ENCODE measurements at regions not wholly inside any gene's neighbourhood (a gene's known extent, or its start where the extent isn't known, plus 50 kb on each side); places are given as distances from the start of the nearest gene placed in this dataset.
"Not testable (repeated sequence)": the region's sequence is repeated elsewhere in the genome, so short reads cannot be mapped to it uniquely, and the experiment has no call there.

DNA sequence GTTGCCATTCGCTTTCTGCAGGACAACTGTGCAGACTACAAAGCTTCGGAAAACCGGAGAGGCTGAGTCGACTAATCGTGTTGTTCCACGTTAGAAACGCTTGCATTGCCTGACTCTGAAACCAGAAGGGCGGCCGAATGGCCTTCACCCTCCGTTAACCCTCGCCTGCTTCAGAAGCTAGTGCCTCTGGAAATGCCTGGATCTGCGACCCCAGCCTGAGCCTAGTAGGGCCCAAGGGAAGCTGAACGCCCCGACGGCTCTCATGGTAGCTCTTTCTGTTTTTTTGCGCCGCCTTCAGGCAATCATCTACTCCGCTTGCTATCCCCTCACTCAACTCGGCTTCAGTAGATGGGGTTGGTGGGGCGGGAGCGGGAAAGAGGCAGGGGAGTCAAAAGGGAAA, 117.3 kb downstream of the PPIAL4A start:
- DNase-seq, result not testable (repeated sequence)

DNA sequence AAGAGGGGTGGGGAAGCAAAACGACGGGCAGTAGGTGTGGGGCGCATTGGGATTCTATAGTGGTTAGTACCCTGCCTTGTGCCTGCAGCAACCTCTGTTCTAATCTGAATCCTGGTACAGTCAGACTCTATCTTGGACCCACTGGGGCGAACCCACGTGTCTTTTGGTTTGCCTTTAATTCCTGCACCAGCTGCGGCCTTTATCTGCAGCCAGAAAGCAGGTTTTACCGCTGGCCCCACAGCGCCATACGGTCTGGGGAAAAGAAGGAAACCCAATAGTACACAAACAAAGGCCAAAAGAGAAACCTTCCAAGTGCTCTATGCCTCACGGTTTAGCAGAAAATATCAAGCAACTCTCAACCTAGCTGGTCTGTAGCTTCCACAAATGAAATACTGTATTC, 118.2 kb downstream of the PPIAL4A start:
- DNase-seq, result not testable (repeated sequence)

DNA sequence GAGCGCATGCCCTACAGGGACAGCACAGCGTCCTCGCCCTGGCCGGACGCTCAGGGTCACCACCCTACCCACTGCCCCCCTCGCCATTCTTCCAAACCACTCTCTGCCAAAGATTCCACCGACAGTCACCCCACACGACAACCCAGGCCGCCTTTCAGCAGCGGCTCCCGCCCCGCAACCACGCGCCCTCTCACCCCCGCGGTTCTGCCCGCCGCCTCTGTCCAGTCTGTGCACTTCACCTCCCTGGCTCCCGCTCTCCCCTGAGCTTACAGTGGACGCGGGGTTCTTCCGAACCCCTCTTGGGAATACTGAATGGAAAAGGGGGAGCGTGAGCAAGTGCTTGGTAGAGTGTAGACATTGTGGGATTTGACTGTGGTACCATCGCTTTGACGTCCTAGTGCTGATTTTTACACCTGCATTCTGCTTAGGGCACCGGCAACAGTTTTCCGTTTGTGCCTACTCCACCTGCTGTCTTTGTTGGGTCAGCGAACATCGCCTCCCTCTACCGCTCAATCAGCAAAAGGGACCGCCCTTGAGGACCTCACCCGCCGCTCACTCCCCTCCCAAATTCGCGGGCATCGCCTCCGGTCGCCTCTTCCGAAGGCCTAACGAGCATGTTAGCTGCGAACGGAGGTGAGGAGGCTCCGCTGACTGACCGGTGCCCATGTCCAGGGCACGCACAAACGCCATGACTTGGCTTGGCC, 119.1 kb downstream of the PPIAL4A start:
- DNase-seq, result not testable (repeated sequence)

DNA sequence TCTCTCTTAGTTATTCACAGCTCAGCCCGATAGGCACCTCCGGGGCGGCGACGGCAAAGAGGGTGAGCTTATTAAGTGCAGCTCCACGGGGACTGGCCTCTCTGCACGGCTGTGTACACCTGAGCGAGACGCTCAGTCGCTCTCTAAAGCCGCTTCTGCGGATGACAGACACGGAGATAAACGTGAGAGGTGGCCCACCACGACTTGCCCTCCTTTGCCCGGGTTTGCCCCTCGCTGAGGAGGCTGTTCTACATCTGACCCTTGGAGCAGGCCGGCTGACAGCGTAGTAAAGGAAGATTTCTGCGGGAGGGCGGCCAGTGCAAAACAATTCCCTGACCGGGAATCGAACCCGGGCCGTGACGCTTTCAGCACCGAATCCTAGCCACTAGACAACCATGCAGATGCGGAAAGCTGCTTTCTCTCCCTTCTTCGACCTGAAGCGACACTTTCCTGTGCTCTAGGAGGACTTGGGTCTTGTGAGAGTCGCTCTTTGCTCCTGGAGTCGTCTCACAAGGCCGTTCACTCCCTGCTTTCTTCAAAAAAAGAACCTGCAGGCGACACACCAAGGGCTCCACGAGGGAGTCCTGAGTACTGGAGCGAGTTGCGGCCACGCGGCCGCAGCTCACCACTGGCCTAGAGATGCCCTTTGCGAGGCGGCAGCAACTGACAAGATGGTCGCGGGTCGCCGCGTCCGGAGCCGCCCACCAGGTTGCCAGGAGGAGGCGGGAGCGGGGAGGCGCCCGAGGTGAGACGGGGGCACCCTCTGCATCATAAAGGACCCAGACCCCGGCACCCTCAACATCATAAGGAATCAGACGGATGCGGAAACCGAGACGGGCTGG, 119.9 kb downstream of the PPIAL4A start:
- DNase-seq, result not testable (repeated sequence)

DNA sequence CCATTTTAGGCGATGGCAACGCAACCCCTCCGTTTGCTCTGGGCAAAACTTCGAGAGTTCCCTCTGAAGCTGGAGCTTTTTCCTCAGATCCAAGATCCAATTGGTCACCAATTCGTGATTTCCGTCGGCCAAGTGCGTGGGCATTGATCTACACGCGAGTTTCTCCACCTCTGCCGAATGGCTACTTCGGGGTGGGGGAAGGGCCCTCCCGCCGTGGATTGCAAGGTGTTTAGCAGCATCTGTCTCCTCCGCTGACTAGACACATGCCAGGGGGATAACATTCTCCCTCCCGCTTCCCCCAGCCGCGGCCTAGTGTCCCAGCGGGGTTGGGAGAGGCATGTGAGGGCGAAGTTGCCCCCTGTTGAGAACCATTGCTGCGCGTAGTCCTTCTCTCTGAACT, 120.6 kb downstream of the PPIAL4A start:
- DNase-seq, result not testable (repeated sequence)

DNA sequence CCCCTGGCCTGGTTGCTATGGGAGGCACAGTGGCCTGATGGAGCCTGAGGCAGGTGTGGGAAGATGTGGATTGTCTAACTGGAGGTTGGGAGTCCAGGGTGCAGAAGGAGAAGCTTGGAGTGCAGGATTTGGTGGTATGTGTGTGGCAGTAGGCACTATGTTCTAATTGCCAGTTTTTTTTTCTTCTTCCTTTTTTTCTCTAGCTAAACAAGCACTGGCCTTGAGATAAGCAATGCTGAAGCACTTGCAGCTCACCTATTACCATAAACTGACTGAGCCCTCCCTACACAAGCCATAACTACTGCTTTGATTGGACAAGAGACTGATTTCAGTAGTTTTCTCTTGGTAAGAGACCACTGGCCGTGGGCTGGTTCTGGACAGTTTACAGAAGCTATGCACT, 123.6 kb downstream of the PPIAL4A start:
- DNase-seq, result not testable (repeated sequence)

DNA sequence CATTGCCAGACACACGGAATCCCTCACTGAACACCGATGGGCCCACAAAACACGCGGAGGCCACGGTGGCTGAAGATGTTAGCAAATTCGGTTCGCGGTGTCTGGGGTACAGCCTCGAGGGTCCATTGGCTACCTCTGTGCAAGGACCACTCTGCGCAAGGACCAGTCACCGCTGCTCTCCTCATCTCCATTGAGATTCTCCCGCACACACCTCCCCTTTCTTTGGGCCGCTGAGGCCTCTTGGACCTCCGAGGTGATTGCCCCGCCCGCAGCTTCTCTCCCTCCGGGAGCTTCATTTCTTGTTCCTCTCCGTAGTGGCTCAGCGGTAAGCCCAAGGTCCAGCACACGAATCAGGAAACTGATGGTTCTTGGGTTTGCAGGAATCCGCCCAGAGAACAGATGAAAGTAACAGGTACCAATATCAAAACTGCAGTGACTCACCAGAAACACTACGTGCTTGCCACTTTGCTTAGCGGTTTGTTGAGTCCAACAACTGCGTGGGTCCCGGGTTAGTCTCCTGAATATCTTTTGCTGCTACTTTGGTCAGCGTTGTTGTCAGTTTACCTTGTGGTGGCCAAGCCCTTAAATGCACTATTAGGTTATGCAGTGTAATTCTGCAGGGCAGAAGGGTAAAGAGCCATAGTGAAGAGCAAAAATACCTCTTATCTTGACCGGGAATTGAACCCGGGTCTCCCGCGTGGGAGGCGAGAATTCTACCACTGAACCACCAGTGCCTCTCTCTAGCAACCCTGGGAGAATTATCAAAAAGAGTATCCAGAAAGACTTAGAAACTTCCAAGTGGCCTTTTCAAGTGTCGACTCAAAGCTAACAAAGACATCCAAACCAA, 126.8 kb downstream of the PPIAL4A start:
- DNase-seq, result not testable (repeated sequence)

DNA sequence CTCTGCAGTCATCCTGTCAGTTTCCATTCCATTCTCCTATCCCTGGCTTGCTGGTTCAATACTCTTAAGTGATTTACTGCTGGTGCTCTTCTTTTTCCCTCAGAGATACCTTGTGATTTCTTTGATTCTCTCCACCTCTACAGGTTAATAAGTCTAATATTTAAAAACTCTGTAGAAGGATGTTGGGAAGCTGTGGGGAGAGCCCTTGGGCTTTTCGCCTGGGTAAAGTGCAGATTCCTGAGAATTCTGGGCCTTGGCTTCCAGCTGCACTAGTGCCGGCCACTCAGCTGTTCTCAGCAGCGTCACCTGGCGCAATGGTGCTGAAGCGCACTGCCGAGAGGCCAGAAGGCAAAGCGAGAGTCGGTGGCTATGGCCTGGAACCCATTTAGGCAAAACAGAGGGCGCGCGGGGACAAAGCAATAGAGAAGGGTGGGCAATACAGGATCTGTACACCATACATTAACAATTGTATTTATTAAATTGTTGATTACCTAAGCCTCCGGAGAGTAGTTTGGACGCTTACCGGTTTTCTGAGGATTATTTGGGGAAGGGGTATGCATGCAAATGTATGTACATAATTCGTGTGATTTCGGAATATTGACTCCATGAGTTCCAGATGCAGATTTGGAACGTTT, 130.3 kb downstream of the PPIAL4A start:
- not testable (repeated sequence) for DNase-seq

DNA sequence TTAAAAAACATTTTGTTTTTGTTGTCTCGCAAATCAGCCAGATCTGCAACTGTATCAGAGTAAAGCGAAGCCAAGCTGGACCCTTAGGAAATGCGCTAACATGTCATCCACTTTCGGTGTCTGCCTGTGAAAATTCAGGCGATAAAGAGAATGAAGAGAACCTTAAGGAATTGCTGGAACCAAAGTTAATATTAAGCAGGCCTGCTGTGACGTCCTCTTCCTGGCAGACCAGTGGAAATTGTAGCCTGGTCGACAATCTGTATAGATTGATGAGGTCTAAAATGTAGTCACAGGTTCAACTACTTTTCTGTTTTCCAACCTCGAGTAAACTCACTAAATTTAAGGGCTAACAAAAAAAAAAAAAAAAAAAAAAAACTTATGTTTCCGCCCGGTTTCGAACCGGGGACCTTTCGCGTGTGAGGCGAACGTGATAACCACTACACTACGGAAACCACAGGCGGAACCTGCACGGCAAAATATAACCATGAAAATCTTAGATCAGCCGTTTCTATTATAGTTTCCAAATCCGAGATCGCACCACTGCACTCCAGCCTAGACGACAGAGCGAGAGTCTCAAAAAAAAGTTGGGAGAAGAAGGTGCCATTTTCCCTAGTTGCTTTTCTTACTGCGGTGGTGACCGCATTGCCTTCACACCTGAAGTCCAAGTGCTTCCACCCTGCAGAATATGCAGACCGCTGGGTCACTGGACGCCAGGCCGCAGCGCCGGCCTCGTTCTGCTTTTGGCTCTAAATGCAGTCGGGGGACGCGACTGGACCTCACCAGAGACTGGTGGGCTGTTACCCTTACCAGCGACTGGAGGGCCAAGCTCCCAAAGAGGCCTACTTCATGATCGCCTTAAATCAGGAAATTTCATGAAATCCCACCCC, 131.0 kb downstream of the PPIAL4A start:
- not testable (repeated sequence) for DNase-seq

DNA sequence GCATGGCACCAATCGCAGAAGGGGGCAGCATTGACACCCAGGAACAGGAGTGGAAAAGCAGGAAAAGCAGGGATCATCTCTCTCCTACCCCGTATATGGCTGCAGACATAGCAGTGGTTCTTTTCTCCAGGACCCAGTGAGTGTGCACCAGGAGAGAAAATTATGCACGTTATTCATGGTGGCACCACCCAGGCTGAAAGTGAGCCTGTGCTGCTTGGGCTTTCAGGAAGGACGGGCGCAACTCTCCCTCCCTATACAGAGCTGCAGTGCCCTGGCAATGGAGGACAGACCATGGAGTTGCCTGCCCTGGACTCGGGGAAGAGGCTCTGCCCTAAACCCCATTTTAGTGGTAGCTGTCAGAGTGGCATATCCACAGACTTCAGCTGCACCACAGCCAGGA, 132.1 kb downstream of the PPIAL4A start:
- not testable (repeated sequence) for DNase-seq

DNA sequence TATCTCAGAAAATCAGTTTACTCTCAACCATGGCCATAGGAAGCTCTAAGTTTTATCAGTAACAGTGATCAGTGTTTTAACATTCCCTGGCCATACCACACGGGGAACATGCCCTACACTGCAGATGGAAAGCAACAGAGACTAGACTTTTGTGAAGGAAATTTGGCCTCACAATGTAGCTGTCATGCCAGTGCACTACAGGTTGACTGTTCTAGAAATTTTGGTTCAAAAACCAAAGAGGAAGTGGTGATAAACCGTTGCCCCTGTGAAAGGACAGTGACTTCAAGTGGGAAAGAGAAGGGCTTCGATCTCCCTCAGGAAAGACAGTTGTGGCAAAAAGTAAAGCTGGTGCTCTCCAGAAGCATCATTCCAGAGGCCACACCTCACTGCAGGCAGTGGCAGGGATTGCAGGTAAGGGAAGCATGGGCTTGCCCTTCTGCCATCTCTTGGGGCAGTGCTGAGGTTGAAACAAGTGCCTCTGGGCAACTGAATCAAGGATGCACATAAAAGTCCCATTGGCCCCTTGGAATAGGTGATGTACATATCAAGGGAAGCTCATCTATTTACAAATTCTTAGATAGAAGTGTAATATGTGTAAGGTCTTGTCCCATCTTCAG, 143.4 kb downstream of the PPIAL4A start:
- not testable (repeated sequence) for DNase-seq

DNA sequence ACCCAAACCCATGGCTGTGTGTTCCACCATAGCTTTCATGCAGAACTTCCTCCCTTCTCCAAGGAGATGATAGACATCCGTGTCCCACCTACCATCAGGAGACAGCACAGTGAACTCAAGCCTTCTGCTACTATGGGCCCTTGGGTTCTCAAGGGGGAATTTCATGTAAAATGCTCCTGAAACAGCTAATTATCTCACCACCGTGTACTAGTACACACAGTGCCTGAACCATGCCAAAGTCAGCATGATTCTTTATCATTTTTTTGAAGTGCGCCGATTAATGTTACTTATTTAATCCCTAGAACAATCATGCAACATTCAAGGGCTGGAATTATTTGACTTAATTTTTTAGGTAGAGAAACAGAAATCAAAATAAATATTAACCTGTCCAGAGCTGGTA, 147.2 kb downstream of the PPIAL4A start:
- not testable (repeated sequence) for DNase-seq

DNA sequence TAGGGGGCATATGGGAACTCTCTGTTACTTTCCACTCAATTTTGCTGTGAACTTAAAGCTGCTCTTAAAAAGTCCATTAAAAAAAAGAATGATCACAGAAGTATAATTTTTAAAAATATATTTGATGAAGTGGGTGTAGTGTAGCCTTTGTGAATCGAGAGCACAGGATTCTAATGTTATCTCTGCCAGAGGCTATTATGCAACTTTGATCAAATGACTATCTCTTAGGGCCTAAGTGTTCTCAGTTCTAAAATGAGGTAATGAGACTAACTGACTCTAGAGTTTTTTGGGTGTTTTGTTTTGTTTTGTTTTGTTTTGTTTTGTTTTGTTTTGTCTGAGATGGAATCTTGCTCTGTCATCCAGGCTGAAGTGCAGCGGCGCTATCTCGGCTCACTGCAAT, 143.2 kb downstream of the FAM72B start:
- DNase-seq, result not testable (repeated sequence)

DNA sequence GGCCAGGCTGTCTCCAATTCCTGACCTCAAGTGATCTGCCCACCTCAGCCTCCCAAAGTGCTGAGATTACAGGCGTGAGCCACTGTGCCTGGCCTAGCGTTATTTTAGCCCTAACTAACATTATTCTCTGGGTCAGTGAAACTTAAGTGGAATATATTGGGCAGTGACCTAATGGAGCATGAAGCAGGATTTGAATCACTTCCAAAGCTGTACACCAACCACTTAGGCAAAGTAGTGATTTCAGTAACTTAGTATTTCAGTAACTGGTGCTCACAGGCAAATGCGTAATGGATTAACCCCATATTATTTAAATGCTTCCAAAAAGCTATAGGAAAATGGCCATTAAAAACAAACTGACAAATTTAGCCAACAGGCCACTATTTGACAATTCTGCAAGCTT, 142.6 kb downstream of the FAM72B start:
- DNase-seq, result not testable (repeated sequence)

DNA sequence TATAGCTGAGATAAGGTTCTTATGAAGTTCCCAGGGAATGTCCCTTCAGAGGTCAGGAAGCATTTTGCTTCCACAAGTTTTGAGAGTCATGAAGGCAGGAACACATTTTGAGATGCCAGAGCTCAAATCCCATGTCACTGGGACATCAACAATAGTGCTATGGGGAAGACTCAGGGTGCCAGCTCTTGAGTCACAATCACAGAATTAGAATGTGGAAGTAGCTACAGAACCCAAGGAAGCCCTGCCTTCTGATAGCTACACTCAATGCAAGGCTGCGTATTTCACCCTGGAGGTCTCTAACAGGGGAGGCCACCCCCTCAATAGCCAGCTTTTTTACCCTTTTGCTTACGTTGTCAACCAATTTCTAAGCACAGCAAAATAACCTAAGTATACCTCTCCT, 141.3 kb downstream of the FAM72B start:
- not testable (repeated sequence) for DNase-seq

DNA sequence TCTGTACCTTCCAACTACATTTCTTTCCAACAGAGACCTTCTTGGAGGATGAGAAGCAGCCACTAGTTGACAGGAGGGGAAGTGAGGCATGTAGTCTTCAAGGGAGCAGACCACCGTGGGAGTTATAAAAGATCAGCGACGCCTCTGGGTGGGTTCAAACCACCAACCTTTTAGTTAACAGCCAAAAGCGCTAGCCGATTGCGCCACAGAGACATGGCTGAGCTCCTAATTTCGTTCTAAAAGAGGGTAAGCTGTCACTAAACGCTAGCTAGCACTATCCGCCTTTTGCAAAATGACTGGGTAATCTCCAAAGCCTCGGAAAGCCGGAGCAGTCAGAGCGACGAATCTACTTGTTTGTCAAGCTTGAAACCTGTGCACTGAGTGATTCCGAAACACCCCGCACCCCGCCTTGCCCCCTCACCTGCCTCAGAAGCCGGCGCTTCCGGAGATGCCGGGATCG, 135.8 kb downstream of the FAM72B start:
- not testable (repeated sequence) for DNase-seq

DNA sequence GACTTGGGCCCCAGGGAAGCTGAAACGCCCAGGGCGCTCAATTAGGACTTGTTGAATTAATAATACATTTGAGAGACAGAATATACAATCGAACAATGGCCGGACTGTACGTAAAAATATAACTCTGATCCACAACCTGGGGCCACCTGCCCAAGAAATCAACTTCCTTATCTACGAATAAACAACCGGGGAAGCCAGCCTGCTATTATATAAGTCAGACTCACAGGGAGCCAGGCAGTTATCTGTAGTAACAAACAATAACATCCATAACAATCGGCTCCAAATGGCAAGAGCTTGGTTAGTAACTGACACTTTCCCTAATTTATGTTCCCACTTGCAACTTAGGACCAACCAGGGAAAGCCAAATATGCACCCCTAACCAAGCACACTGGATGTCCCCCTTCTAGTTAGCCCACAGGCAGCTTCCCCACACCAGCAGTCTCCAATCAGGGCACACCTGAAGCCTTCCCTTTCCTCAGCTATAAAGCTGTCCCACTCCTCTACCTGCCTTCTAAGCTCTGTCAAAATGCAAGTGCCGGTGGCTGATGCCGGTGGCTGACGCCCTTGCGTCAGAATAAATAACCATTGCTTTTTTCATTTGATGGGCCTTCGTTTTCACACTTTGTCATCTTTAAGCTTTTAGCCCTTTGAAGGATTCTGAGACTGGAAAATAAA, 135.2 kb downstream of the FAM72B start:
- DNase-seq, result not testable (repeated sequence)

DNA sequence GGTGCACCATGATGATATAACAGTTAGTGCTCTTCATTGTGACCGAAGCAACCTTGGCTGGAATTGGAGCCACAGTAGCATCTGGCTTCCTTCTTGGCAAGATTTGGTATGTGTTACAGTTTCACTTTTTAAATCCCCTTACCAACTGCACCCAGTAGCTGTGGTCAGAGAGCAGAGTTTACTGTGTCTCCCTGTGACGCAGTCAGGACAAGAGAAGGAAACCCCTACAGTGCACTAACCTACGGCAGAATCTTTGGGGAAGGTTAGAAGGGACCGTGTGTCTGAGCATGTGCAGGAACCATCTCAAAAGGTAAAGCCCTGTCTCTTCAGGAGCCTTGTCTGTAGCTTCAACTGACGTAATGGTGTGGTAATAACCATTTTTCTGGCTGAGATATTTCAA, 134.0 kb downstream of the FAM72B start:
- DNase-seq, result not testable (repeated sequence)

DNA sequence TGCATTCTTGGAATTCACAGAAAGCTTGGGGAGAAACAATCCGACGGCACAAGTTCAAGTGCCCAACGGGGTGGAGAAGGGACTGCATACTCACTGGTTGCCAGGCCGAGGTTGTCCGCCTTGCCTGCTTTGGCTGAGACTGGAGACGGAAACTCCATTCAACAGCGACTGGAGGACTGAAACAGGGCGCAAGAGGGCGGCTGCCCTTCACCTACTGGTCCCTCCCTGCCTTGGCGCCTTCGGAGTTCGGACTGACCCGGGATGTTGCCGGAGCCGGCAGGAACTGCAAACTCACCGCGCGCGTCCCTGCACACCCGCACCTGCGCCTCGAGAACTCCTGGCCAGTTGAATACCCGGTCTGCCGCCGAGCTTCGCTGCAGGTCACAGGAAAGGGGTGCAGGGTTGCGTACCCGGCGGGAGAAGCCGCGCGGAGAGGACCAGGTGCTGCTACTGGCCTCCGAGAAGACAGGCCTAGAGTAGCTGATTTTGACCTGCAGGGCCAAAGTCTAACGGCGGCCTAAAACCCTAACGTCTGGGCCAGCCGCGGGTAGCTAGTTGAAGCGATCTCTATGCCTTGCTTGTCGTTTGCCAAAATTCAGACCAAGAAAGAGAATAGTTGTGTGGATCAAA, 132.9 kb downstream of the FAM72B start:
- not testable (repeated sequence) for DNase-seq
